GM23338 (cell line): ENCODE measurements at regions not wholly inside any gene's neighbourhood (a gene's known extent, or its start where the extent isn't known, plus 50 kb on each side); places are given as distances from the start of the nearest gene placed in this dataset.

Source experiments
- ATAC-seq: fragments of 200-7000 bp; cut with Tn5 transposase; 3 replicates; pipeline ENCODE4 v1.9.1; 2020
- DNase-seq: peaks from one replicate; pipeline ENCODE4 v3.0.0-alpha.2; 2015; ENCODE audit warnings: low spot score
- H2AFZ ChIP-seq: fragments of 200-600 bp; sonication (generic); 2 replicates; pipeline ENCODE4 v1.8.0; 2016; ENCODE audit warnings: antibody characterized with exemption, mild to moderate bottlenecking, moderate library complexity
- H3F3A ChIP-seq: fragments of 200-600 bp; sonication (generic); replicated peaks from 2 replicates; pipeline ENCODE4 v1.8.0; 2017; ENCODE audit warnings: antibody characterized with exemption, mixed run types, low read depth
- H3K27ac ChIP-seq: fragments of 200-600 bp; sonication (generic); 2 replicates; pipeline ENCODE4 v1.6.1; 2016; ENCODE audit warnings: low read depth
- H3K27me3 ChIP-seq: fragments of 200-600 bp; sonication (generic); 2 replicates; pipeline ENCODE4 v1.8.0; 2016; ENCODE audit warnings: mild to moderate bottlenecking, mixed run types, moderate library complexity; ENCODE audit not compliant: insufficient read depth
- H3K36me3 ChIP-seq: fragments of 200-600 bp; sonication (generic); 2 replicates; pipeline ENCODE4 v1.8.0; 2016; ENCODE audit warnings: mild to moderate bottlenecking; ENCODE audit not compliant: insufficient read depth
- H3K4me1 ChIP-seq: fragments of 200-600 bp; sonication (generic); 2 replicates; pipeline ENCODE4 v1.8.0; 2016; ENCODE audit warnings: mild to moderate bottlenecking, moderate library complexity; ENCODE audit not compliant: insufficient read depth
- H3K4me2 ChIP-seq: fragments of 200-600 bp; sonication (generic); 2 replicates; pipeline ENCODE4 v1.7.1; 2017; ENCODE audit warnings: mixed run types
- H3K4me3 ChIP-seq: fragments of 200-600 bp; sonication (generic); 2 replicates; pipeline ENCODE4 v1.6.1; 2016; ENCODE audit warnings: mixed run types
- H3K79me2 ChIP-seq: fragments of 200-600 bp; sonication (generic); replicated peaks from 2 replicates; pipeline ENCODE4 v1.8.0; 2017; ENCODE audit warnings: mild to moderate bottlenecking; ENCODE audit not compliant: insufficient read depth
- H3K9me2 ChIP-seq: fragments of 200-600 bp; sonication (generic); 2 replicates; pipeline ENCODE4 v1.8.0; 2017; ENCODE audit not compliant: insufficient read depth
- H4K20me1 ChIP-seq: fragments of 200-600 bp; sonication (generic); replicated peaks from 2 replicates; pipeline ENCODE4 v1.8.0; 2017; ENCODE audit warnings: mild to moderate bottlenecking; ENCODE audit not compliant: insufficient read depth
- H3K27ac Mint-ChIP-seq: 2 replicates; pipeline ENCODE4 v1.8.0; 2020; ENCODE audit warnings: inconsistent platforms, mild to moderate bottlenecking, moderate library complexity, mixed read lengths
- H3K27me3 Mint-ChIP-seq: 3 replicates; pipeline ENCODE4 v1.8.0; 2022; ENCODE audit warnings: low read depth, mild to moderate bottlenecking, moderate library complexity, mixed read lengths, inconsistent platforms; ENCODE audit not compliant: insufficient read depth, poor library complexity
- H3K36me3 Mint-ChIP-seq: 3 replicates; pipeline ENCODE4 v1.8.0; 2021; ENCODE audit warnings: low read depth, mild to moderate bottlenecking, inconsistent platforms, moderate library complexity, mixed read lengths
- H3K4me1 Mint-ChIP-seq: 3 replicates; pipeline ENCODE4 v1.8.0; 2020; ENCODE audit warnings: mild to moderate bottlenecking, inconsistent platforms, mixed read lengths
- H3K4me3 Mint-ChIP-seq: 3 replicates; pipeline ENCODE4 v1.8.0; 2021; ENCODE audit warnings: moderate library complexity, mild to moderate bottlenecking, inconsistent platforms, mixed read lengths
- H3K9me3 Mint-ChIP-seq: 3 replicates; pipeline ENCODE4 v1.8.0; 2020; ENCODE audit warnings: moderate library complexity, mild to moderate bottlenecking, inconsistent platforms, mixed read lengths
- CREB1 ChIP-seq: fragments of 250-450 bp; sonication (Bioruptor Pico); IDR thresholded peaks from 2 replicates; pipeline ENCODE4 v1.5.0; 2020; ENCODE audit warnings: low read depth, mild to moderate bottlenecking, moderate library complexity
- CTCF ChIP-seq, 2 experiments: fragments of 200-600 bp in 1 of 2; sonication (generic) in 1 of 2; conservative IDR thresholded peaks; 2 replicates each; pipeline versions ENCODE4 v1.5.1 to v1.6.1; 2016 to 2017; ENCODE audit warnings: antibody characterized with exemption in 2 of 2, low read depth in 2 of 2, mild to moderate bottlenecking in 2 of 2, moderate library complexity in 1 of 2
- EZH2 ChIP-seq: fragments of 200-600 bp; sonication (generic); IDR thresholded peaks from one replicate; pipeline ENCODE4 v1.8.0; 2017; ENCODE audit warnings: antibody characterized with exemption, mild to moderate bottlenecking, low read depth; ENCODE audit not compliant: unreplicated experiment
- EZH2phosphoT487 ChIP-seq: fragments of 200-600 bp; sonication (generic); IDR thresholded peaks from one replicate; pipeline ENCODE4 v1.8.1; 2018; ENCODE audit warnings: antibody characterized with exemption; ENCODE audit not compliant: unreplicated experiment
- JUNB ChIP-seq: IDR thresholded peaks from one replicate; pipeline ENCODE4 v1.6.1; 2016; ENCODE audit warnings: antibody characterized with exemption; ENCODE audit not compliant: unreplicated experiment
- NANOG ChIP-seq: IDR thresholded peaks from 2 replicates; pipeline ENCODE4 v1.6.1; 2016; ENCODE audit warnings: antibody characterized with exemption, borderline replicate concordance
- POLR2AphosphoS5 ChIP-seq: IDR thresholded peaks from 2 replicates; pipeline ENCODE4 v1.6.1; 2016; ENCODE audit warnings: antibody characterized with exemption, low read depth
- REST ChIP-seq: IDR thresholded peaks from one replicate; pipeline ENCODE4 v1.6.1; 2018; ENCODE audit warnings: antibody characterized with exemption; ENCODE audit not compliant: unreplicated experiment
- STAT1 ChIP-seq: IDR thresholded peaks from one replicate; pipeline ENCODE4 v1.6.1; 2016; ENCODE audit warnings: antibody characterized with exemption; ENCODE audit not compliant: unreplicated experiment
- ZNF114 ChIP-seq: fragments of 250-450 bp; sonication (Bioruptor Pico); IDR thresholded peaks from 2 replicates; pipeline ENCODE4 v1.5.0; 2020; ENCODE audit warnings: mild to moderate bottlenecking, moderate library complexity
- ZNF331 ChIP-seq: fragments of 250-450 bp; sonication (Bioruptor Pico); IDR thresholded peaks from 2 replicates; pipeline ENCODE4 v1.5.0; 2020; ENCODE audit warnings: low read depth, mild to moderate bottlenecking, moderate library complexity
- ZNF462 ChIP-seq: fragments of 250-450 bp; sonication (Bioruptor Pico); IDR thresholded peaks from 2 replicates; pipeline ENCODE4 v1.5.0; 2020; ENCODE audit warnings: mild to moderate bottlenecking, moderate library complexity
- TF ChIP-seq, protein P1 (sequence below): IDR thresholded peaks from 2 replicates; pipeline ENCODE4 v1.6.1; 2016; ENCODE audit warnings: antibody characterized with exemption

DNA sequence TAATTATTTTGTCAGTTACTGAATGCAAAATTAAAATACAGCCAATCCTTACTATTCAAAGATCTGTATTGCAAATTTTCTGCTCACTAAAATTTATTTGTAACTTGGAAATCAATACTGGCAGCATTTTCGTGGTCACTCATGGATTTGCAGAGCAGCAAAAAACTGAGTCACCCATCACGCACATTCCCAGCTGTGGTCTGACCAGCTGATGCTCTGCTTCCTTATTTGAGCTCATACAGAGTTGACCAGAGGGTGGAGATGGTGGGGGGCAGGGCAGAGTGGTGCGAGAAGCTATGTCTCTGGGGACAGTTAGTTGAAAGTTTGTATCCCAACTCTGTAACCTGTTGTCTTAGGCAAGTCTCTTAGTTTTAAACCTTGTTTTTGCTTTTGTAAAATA is 214.8 kb downstream of the SPCS3 start:
- no peaks in the 10 kb centered on the region for H3K36me3 ChIP-seq
- no peak overlapping the region for H2AFZ ChIP-seq
- no peaks in the 10 kb centered on the region for H3K79me2 ChIP-seq
- TF ChIP-seq CREB1 (CRISPR knock-in tag): no peak
- no peak for TF ChIP-seq JUNB
- TF ChIP-seq ZNF331 (CRISPR knock-in tag): no peak
- no peak for TF ChIP-seq STAT1
- no peak for TF ChIP-seq NANOG
- TF ChIP-seq CTCF (conservative IDR thresholded peaks at IDR 0.05; ENCODE audit: low read depth in 2 of 2): no peak
- TF ChIP-seq REST: no peak
- TF ChIP-seq, protein P1, sequence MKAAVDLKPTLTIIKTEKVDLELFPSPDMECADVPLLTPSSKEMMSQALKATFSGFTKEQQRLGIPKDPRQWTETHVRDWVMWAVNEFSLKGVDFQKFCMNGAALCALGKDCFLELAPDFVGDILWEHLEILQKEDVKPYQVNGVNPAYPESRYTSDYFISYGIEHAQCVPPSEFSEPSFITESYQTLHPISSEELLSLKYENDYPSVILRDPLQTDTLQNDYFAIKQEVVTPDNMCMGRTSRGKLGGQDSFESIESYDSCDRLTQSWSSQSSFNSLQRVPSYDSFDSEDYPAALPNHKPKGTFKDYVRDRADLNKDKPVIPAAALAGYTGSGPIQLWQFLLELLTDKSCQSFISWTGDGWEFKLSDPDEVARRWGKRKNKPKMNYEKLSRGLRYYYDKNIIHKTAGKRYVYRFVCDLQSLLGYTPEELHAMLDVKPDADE: no peak
- TF ChIP-seq EZH2phosphoT487: no peak
- TF ChIP-seq ZNF114: no peak
- no peak for TF ChIP-seq EZH2
- no peak for TF ChIP-seq ZNF462 (CRISPR knock-in tag)
- no peak for TF ChIP-seq POLR2AphosphoS5
- no peaks in the 10 kb centered on the region for H3K9me2 ChIP-seq
- H3K27me3 Mint-ChIP-seq: no peaks in the 10 kb centered on the region
- ATAC-seq: no peak
- H3K27ac Mint-ChIP-seq: no peak overlapping the region
- H3K9me3 Mint-ChIP-seq: no peaks in the 10 kb centered on the region
- no peaks in the 10 kb centered on the region for H3K36me3 Mint-ChIP-seq
- H4K20me1 ChIP-seq: no peaks in the 10 kb centered on the region
- no peak overlapping the region for H3K27ac ChIP-seq
- H3K27me3 ChIP-seq: no peaks in the 10 kb centered on the region
- no peaks in the 10 kb centered on the region for H3K4me1 ChIP-seq
- no peak overlapping the region for H3K4me2 ChIP-seq
- no peak overlapping the region for H3K4me3 ChIP-seq
- H3K4me3 Mint-ChIP-seq: no peak overlapping the region
- no peaks in the 10 kb centered on the region for H3F3A ChIP-seq
- no peak for DNase-seq
- H3K4me1 Mint-ChIP-seq: 0 out of 3 replicates have a peak, but pooled peaks cover 2% of the 10 kb centered on the region
